ENCODE measurements at regions not wholly inside any gene's neighbourhood (a gene's known extent, or its start where the extent isn't known, plus 50 kb on each side); places are given as distances from the start of the nearest gene placed in this dataset.

- Histone ChIP-seq H3K36me3 (no peaks in the 10 kb centered on the region), H3K27me3 (ENCODE audit: insufficient read depth, low read depth, severe bottlenecking) (no peaks in the 10 kb centered on the region), H3K4me3 (ENCODE audit: low read depth, low read length) (no peak overlapping the region), H3K9me3 (ENCODE audit: severe bottlenecking) (no peaks in the 10 kb centered on the region), H3K27ac (no peak overlapping the region)
- no peak for TF ChIP-seq CTCF (IDR thresholded peaks at IDR 0.05; ENCODE audit: low read depth, low read length)
- no peak for DNase-seq
Measured at GRCh38 chr2:194332799-194333490, 1324.1 kb upstream of the SLC39A10 start.

DNA sequence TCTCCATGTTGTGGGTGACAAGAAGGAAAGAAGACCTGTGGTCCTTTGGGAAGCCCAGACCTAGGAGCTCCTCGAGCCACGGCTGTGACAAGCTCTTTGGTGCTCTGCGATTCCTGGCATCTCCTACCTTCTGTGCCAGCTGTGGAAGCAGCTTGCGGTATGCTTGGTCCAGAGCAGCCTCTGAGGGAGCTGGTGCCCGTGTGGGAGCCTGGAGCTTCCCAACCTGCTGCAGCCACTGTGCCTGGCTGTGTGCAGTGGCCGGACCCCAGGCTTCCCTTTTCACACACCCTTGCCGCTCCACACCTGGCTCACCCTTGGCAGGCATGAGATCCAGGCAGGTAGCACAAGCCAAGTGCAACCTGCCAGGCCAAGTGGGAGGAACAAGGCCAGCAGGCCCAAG is 1328.6 kb upstream of the SLC39A10 start:
- DNase-seq: no peak
- no peak overlapping the region for H3K4me3 ChIP-seq (ENCODE audit: low read depth, low read length)
- TF ChIP-seq CTCF (IDR thresholded peaks at IDR 0.05; ENCODE audit: low read depth, low read length): no peak

DNA sequence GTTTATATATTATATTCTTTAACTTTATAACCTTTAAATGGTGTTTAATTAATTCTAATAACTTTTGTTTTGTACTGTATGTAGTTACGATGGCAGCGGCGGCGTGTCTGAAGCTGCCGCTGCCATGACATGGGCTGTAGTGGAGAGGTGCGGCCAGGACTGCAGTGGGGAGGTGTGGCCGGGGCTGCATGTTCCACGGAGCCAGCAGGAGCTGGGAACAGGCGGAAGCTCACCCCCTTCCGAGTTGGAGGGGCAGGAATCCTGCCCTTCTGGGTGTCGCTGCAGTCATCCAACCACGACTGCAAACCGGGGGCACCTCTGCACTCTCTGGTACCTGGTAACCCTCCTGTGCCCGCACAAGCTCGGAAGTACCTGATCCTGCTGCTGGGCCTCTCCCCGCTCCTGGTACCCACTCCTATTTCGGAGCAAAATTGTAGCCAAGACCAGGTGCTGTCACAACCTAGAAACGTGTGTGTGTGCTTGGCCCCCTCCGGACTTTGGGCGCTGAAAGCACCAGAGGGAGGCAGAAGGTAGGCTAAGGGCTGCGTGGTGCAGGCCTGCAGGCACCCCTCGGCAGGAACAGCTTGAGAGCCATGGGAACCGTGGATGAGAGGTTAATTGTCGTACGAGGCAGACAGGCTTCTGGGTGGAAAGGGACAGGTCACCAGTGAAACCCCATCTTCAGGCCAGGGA is 1329.7 kb upstream of the SLC39A10 start:
- no peak for DNase-seq
- Histone ChIP-seq H3K9me3 (ENCODE audit: severe bottlenecking) (no peaks in the 10 kb centered on the region), H3K27ac (no peak overlapping the region), H3K27me3 (ENCODE audit: insufficient read depth, low read depth, severe bottlenecking) (no peaks in the 10 kb centered on the region), H3K4me3 (ENCODE audit: low read depth, low read length) (no peak overlapping the region), H3K36me3 (no peaks in the 10 kb centered on the region)
- no peak for TF ChIP-seq CTCF (IDR thresholded peaks at IDR 0.05; ENCODE audit: low read depth, low read length)

More for the DNA sequence above, 1328.6 kb upstream of the SLC39A10 start:
- H3K9me3 ChIP-seq (ENCODE audit: severe bottlenecking): no peaks in the 10 kb centered on the region
- no peaks in the 10 kb centered on the region for H3K27me3 ChIP-seq (ENCODE audit: insufficient read depth, low read depth, severe bottlenecking)
- no peak overlapping the region for H3K27ac ChIP-seq
- no peaks in the 10 kb centered on the region for H3K36me3 ChIP-seq

DNA sequence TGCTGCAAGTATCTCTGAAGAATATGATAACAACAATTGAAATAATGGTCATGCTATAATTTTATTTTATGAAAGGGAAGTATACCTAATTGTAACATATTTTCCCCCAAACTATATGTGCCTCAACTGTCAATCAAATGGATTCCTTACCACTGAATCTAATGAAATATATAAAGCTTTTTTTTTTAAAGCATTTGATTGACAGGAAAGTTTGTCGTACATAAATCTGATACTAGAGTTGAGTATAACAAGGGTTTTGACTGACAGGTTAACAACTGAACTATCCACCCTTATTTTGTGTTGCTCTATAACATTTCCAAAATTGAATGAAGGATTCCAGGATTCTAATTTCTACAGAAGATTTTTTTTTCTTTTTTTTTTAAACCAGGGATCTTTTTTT is 1333.3 kb upstream of the SLC39A10 start:
- Histone ChIP-seq H3K4me3 (ENCODE audit: low read depth, low read length) (no peak overlapping the region), H3K27me3 (ENCODE audit: insufficient read depth, low read depth, severe bottlenecking) (no peaks in the 10 kb centered on the region), H3K9me3 (ENCODE audit: severe bottlenecking) (no peaks in the 10 kb centered on the region), H3K27ac (no peak overlapping the region), H3K36me3 (no peaks in the 10 kb centered on the region)
- no peak for TF ChIP-seq CTCF (IDR thresholded peaks at IDR 0.05; ENCODE audit: low read depth, low read length)
- DNase-seq: no peak

DNA sequence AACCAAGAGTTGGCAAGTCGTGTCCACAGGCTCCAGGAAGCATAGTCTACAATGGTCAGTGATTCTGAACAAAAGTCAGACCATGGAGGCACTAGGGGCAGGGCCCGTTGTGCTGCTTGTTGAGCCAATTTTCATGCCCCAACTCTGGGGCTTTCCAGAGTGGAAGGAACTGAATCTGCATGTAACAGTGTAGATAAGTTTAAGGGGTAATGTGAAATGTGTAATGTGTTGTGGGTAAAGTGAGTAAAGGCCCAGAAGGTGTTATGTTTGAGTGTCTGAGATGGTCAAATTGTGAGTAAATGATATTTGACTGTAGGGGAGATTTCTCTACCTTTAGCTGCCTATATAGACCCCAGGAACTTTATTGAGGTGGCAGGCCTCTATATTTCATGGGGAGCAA is 1336.5 kb upstream of the SLC39A10 start:
- no peak for DNase-seq
- no peak overlapping the region for H3K4me3 ChIP-seq (ENCODE audit: low read depth, low read length)
- no peaks in the 10 kb centered on the region for H3K9me3 ChIP-seq (ENCODE audit: severe bottlenecking)
- TF ChIP-seq CTCF (IDR thresholded peaks at IDR 0.05; ENCODE audit: low read depth, low read length): no peak
- H3K27me3 ChIP-seq (ENCODE audit: insufficient read depth, low read depth, severe bottlenecking): no peaks in the 10 kb centered on the region
- H3K27ac ChIP-seq: no peak overlapping the region
- no peaks in the 10 kb centered on the region for H3K36me3 ChIP-seq

Measured in WERI-Rb-1 (cell line).